Panc1 (cell line): ENCODE measurements at regions not wholly inside any gene's neighbourhood (a gene's known extent, or its start where the extent isn't known, plus 50 kb on each side); places are given as distances from the start of the nearest gene placed in this dataset.

Experiments used
- POLR2AphosphoS5 ChIP-seq: IDR thresholded peaks from 2 replicates; pipeline ENCODE4 v1.6.1; 2012; ENCODE audit warnings: mild to moderate bottlenecking, low read depth, low read length, moderate library complexity
- TCF7L2 ChIP-seq: IDR thresholded peaks from 2 replicates; pipeline ENCODE4 v1.6.1; 2011; ENCODE audit warnings: mild to moderate bottlenecking, low read depth, low read length, inconsistent platforms
- TF ChIP-seq, protein P1 (sequence below): fragments of 450-650 bp; IDR thresholded peaks from 2 replicates; pipeline ENCODE4 v1.5.1; 2017; ENCODE audit warnings: mild to moderate bottlenecking
- TF ChIP-seq, protein P2 (sequence below), 2 experiments: IDR thresholded peaks; 2 replicates each; pipeline ENCODE4 v1.6.1; 2011 to 2012; ENCODE audit warnings: low read depth in 2 of 2, control low read depth in 1 of 2, low read length in 1 of 2, mild to moderate bottlenecking in 1 of 2, moderate library complexity in 1 of 2; ENCODE audit not compliant: insufficient read depth in 1 of 2

DNA sequence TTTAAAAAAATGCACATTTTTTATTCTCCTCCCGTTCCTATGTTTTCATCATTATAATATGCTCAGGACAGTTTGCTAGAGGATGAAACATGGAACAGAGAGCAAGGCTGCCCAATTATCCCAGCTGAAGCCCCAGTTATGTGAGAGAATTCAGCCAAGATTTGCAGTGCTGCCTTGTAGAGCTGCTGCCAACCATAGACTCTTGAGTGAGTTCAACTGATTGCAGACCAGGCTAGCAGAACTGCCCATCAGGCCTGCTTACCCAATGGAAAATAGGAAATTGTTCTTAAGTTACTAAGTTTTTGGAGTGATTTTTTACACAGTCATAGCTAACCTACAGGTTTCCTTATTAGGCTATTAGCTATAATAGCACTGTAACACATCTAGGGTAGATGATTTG is 128.7 kb upstream of the VGLL2 start:
- TF ChIP-seq, protein P1, sequence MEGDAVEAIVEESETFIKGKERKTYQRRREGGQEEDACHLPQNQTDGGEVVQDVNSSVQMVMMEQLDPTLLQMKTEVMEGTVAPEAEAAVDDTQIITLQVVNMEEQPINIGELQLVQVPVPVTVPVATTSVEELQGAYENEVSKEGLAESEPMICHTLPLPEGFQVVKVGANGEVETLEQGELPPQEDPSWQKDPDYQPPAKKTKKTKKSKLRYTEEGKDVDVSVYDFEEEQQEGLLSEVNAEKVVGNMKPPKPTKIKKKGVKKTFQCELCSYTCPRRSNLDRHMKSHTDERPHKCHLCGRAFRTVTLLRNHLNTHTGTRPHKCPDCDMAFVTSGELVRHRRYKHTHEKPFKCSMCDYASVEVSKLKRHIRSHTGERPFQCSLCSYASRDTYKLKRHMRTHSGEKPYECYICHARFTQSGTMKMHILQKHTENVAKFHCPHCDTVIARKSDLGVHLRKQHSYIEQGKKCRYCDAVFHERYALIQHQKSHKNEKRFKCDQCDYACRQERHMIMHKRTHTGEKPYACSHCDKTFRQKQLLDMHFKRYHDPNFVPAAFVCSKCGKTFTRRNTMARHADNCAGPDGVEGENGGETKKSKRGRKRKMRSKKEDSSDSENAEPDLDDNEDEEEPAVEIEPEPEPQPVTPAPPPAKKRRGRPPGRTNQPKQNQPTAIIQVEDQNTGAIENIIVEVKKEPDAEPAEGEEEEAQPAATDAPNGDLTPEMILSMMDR, result no peak; the same call in 1 of the 2 replicates
- TF ChIP-seq POLR2AphosphoS5, result no peak
- TF ChIP-seq, protein P2, sequence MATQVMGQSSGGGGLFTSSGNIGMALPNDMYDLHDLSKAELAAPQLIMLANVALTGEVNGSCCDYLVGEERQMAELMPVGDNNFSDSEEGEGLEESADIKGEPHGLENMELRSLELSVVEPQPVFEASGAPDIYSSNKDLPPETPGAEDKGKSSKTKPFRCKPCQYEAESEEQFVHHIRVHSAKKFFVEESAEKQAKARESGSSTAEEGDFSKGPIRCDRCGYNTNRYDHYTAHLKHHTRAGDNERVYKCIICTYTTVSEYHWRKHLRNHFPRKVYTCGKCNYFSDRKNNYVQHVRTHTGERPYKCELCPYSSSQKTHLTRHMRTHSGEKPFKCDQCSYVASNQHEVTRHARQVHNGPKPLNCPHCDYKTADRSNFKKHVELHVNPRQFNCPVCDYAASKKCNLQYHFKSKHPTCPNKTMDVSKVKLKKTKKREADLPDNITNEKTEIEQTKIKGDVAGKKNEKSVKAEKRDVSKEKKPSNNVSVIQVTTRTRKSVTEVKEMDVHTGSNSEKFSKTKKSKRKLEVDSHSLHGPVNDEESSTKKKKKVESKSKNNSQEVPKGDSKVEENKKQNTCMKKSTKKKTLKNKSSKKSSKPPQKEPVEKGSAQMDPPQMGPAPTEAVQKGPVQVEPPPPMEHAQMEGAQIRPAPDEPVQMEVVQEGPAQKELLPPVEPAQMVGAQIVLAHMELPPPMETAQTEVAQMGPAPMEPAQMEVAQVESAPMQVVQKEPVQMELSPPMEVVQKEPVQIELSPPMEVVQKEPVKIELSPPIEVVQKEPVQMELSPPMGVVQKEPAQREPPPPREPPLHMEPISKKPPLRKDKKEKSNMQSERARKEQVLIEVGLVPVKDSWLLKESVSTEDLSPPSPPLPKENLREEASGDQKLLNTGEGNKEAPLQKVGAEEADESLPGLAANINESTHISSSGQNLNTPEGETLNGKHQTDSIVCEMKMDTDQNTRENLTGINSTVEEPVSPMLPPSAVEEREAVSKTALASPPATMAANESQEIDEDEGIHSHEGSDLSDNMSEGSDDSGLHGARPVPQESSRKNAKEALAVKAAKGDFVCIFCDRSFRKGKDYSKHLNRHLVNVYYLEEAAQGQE (IDR thresholded peaks at IDR 0.05; ENCODE audit: insufficient read depth in 1 of 2, low read depth in 2 of 2, low read length in 1 of 2), result no peak
- no peak for TF ChIP-seq TCF7L2
